Lower lobe of right lung (tissue), 2 donors: ENCODE measurements at regions not wholly inside any gene's neighbourhood (a gene's known extent, or its start where the extent isn't known, plus 50 kb on each side); places are given as distances from the start of the nearest gene placed in this dataset.

ENCODE experiments used
- ATAC-seq, 2 donors: fragments of 200-7000 bp; cut with Tn5 transposase; one replicate each; pipeline ENCODE4 v1.9.1; 2020 to 2022; ENCODE audit warnings: mild to moderate bottlenecking in 2 of 2, moderate library complexity in 2 of 2
- DNase-seq: peaks from one replicate; pipeline ENCODE4 v3.0.0-alpha.2; 2020
- H3K27ac ChIP-seq: fragments of 200-600 bp; one replicate; pipeline ENCODE4 v1.8.0; 2022
- H3K27me3 ChIP-seq: fragments of 200-600 bp; one replicate; pipeline ENCODE4 v1.8.0; 2022; ENCODE audit warnings: low read depth
- H3K36me3 ChIP-seq: fragments of 200-600 bp; one replicate; pipeline ENCODE4 v1.8.0; 2022; ENCODE audit warnings: mild to moderate bottlenecking
- H3K4me1 ChIP-seq: fragments of 200-600 bp; one replicate; pipeline ENCODE4 v1.8.0; 2022
- H3K4me3 ChIP-seq: fragments of 200-600 bp; one replicate; pipeline ENCODE4 v1.8.0; 2022; ENCODE audit warnings: mild to moderate bottlenecking
- H3K9me3 ChIP-seq: fragments of 200-600 bp; one replicate; pipeline ENCODE4 v1.8.0; 2022
- intact Hi-C: fragments of 100-400 bp; cut with DNase I; formaldehyde crosslinking; loops from one replicate; pipeline ENCODE4 v1.11.0; 2022
- TF ChIP-seq, protein P1 (sequence below): fragments of 200-600 bp; IDR thresholded peaks from one replicate; pipeline ENCODE4 v1.8.0; 2022; ENCODE audit warnings: antibody characterized with exemption, mild to moderate bottlenecking
- donor health status: DM: no; HTN: yes; CAD: no; lungs with severe emphysema.

DNA sequence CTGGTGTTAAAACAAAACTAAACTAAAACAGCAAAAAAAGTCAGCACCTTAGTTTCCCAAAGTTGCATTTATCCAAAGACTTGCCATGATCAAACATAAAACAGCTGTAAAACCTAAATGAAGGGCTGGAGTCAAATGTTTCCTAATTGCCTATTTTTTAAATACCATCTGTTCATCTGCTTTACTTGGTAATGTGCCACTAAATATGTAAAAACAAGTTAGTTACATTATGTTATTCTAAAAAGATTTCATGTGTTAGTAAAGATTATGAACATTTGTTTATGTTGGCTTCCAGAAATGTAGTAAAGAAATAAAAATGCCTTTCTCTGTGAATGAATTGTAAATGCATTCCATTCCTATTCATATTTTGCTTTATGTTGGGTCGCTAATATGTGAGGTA lies 977.8 kb downstream of the FSTL5 start:
- Histone ChIP-seq H3K9me3 (no peaks in the 10 kb centered on the region), H3K4me3 (no peak overlapping the region), H3K27ac (no peak overlapping the region), H3K27me3 (no peaks in the 10 kb centered on the region), H3K36me3 (no peaks in the 10 kb centered on the region), H3K4me1 (no peaks in the 10 kb centered on the region)
- intact Hi-C loops: no loop called here
- no peak for ATAC-seq
- TF ChIP-seq, protein P1, sequence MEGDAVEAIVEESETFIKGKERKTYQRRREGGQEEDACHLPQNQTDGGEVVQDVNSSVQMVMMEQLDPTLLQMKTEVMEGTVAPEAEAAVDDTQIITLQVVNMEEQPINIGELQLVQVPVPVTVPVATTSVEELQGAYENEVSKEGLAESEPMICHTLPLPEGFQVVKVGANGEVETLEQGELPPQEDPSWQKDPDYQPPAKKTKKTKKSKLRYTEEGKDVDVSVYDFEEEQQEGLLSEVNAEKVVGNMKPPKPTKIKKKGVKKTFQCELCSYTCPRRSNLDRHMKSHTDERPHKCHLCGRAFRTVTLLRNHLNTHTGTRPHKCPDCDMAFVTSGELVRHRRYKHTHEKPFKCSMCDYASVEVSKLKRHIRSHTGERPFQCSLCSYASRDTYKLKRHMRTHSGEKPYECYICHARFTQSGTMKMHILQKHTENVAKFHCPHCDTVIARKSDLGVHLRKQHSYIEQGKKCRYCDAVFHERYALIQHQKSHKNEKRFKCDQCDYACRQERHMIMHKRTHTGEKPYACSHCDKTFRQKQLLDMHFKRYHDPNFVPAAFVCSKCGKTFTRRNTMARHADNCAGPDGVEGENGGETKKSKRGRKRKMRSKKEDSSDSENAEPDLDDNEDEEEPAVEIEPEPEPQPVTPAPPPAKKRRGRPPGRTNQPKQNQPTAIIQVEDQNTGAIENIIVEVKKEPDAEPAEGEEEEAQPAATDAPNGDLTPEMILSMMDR: no peak
- DNase-seq: no peak

DNA sequence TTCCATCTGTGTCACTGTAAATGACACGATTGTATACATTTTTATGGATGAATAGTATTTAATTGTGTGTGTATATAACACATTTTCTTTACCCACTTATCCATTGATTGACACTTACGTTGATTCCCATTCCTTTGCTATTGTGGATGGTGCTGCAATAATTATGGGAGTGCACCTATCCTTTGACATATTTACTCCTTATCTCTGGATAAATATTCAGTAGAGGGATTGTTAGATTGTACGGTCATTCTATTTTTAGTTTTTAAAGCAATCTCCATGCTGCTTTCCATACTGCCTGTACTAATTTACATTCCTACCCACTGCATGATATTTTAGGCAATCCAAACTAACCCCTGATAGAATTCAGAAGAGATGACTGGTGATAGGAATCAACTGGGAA lies 980.1 kb downstream of the FSTL5 start:
- Histone ChIP-seq H3K4me1 (no peaks in the 10 kb centered on the region), H3K4me3 (no peak overlapping the region), H3K9me3 (no peaks in the 10 kb centered on the region), H3K36me3 (no peaks in the 10 kb centered on the region), H3K27me3 (no peaks in the 10 kb centered on the region), H3K27ac (no peak overlapping the region)
- TF ChIP-seq, protein P1: no peak
- intact Hi-C loops: no loop called here
- ATAC-seq (no peak), DNase-seq (no peak)

DNA sequence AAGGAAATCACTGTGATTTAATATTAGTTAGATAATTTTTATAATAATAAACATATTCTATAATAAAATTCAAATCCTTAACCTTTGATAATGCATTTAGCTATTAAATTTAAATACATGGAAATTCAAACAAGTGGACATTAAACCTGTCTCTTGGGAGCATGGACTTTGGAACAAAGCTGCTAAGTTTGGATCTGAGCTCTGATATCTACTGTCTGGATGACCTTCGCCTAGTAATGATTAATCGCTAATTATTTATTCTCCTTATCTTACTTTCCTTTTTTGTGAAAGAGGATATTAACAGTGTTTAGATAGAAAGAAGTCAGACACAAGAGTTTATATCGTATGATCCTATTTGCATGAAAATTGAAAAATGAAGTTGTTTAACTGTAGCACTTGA lies 980.9 kb downstream of the FSTL5 start:
- Histone ChIP-seq H3K9me3 (no peaks in the 10 kb centered on the region), H3K27me3 (no peaks in the 10 kb centered on the region), H3K36me3 (no peaks in the 10 kb centered on the region), H3K4me3 (no peak overlapping the region), H3K4me1 (no peaks in the 10 kb centered on the region), H3K27ac (no peak overlapping the region)
- intact Hi-C loops: no loop called here
- ATAC-seq (no peak), DNase-seq (no peak)
- TF ChIP-seq, protein P1: no peak

DNA sequence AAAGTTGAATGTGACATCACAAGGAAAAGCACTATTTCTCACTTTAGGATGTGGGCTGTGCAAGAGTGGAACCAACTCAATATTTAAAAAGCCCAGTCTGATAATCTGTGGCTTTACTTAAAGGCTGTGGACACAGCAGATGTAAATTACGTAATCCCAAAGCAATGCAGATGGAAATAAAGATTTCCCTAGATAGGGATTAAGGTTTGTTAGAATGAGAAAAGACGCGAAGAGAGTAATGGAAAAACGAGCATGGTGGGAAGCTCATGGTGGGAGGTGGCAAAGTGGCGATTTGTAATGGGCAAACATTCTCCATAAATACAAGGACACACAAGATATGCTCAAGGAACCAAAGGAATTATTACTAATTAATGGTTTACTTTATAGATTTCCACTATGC lies 985.5 kb downstream of the FSTL5 start:
- intact Hi-C loops: no loop called here
- Histone ChIP-seq H3K4me1 (no peaks in the 10 kb centered on the region), H3K4me3 (no peak overlapping the region), H3K27me3 (no peaks in the 10 kb centered on the region), H3K27ac (no peak overlapping the region), H3K36me3 (no peaks in the 10 kb centered on the region), H3K9me3 (no peaks in the 10 kb centered on the region)
- ATAC-seq (no peak), DNase-seq (no peak)
- TF ChIP-seq, protein P1: no peak

DNA sequence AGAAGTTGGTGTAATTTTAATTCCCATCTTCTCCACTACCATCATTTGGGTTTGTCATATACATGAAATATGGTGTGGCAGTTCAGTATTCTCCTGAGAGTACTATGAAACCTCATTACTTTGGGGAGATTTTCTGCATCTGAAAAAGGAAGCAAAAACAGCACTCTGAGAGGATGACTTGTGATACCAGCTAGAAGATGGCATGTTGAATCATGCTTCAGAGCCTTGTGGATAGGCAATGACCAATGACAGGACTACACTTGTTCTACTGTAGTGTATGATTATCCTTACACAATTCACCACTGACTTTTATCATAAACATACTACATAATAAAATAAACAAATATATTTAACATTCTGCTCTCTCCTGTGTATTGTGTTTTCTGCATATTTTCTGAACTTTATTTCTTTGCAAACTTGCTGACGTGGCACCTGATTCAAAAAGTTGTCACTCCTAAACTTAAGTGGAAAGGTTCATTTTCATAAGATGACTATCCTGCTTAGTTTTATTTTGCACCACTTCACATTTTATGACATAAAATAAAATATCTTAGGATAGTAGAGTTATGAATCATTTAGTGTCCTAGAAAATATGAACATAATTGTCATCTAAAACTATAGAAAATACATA lies 991.3 kb downstream of the FSTL5 start:
- Histone ChIP-seq H3K4me3 (no peak overlapping the region), H3K4me1 (no peaks in the 10 kb centered on the region), H3K9me3 (no peaks in the 10 kb centered on the region), H3K27ac (no peak overlapping the region), H3K27me3 (no peaks in the 10 kb centered on the region), H3K36me3 (no peaks in the 10 kb centered on the region)
- DNase-seq: no peak
- TF ChIP-seq, protein P1: no peak
- intact Hi-C loops: no loop called here
- ATAC-seq: no peak
